HUES6 (cell line): ENCODE measurements at regions not wholly inside any gene's neighbourhood (a gene's known extent, or its start where the extent isn't known, plus 50 kb on each side); places are given as distances from the start of the nearest gene placed in this dataset.
"Not testable (repeated sequence)": the region's sequence is repeated elsewhere in the genome, so short reads cannot be mapped to it uniquely, and the experiment has no call there.

Source experiments
- H3K27ac ChIP-seq: 2 replicates; pipeline ENCODE4 v1.7.0; 2013; ENCODE audit warnings: low read depth, mild to moderate bottlenecking, low read length, inconsistent platforms
- H3K27me3 ChIP-seq: 2 replicates; pipeline ENCODE4 v1.6.1; 2013; ENCODE audit warnings: low read length; ENCODE audit not compliant: control insufficient read depth, insufficient read depth
- H3K36me3 ChIP-seq: 2 replicates; pipeline ENCODE4 v1.6.1; 2013; ENCODE audit warnings: low read length; ENCODE audit not compliant: control insufficient read depth, insufficient read depth
- H3K4me1 ChIP-seq: 2 replicates; pipeline ENCODE4 v1.6.1; 2013; ENCODE audit warnings: low read length; ENCODE audit not compliant: control insufficient read depth, insufficient read depth
- H3K4me3 ChIP-seq: 2 replicates; pipeline ENCODE4 v1.5.1; 2013; ENCODE audit warnings: low read depth, low read length
- H3K9ac ChIP-seq: one replicate; pipeline ENCODE4 v1.6.1; 2013; ENCODE audit warnings: mild to moderate bottlenecking, low read length
- H3K9me3 ChIP-seq: 2 replicates; pipeline ENCODE4 v1.6.1; 2013; ENCODE audit warnings: low read depth, low read length; ENCODE audit not compliant: control insufficient read depth, insufficient read depth

DNA sequence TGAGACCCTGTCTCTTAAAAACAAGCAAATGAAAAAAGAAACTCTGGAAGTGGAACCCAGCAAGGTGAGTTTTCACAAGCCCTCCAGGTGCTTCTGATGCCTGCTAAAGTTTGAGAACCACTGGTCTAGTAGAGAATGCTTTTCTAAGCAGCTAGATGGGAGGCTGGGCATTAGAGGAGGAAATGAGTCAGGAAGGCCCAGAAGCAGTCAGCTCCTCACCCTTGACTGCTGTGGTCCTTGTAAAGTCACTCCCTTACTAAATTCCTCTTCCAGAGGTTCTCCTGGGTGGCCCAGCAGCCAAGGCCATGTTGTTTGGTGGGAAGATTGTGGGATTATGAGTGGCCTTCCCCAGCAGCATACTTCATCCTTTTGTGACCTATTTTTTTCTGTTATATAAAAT, 52.0 kb upstream of the FYN start:
- H3K36me3 ChIP-seq = no peaks in the 10 kb centered on the region
- no peak overlapping the region for H3K27ac ChIP-seq

DNA sequence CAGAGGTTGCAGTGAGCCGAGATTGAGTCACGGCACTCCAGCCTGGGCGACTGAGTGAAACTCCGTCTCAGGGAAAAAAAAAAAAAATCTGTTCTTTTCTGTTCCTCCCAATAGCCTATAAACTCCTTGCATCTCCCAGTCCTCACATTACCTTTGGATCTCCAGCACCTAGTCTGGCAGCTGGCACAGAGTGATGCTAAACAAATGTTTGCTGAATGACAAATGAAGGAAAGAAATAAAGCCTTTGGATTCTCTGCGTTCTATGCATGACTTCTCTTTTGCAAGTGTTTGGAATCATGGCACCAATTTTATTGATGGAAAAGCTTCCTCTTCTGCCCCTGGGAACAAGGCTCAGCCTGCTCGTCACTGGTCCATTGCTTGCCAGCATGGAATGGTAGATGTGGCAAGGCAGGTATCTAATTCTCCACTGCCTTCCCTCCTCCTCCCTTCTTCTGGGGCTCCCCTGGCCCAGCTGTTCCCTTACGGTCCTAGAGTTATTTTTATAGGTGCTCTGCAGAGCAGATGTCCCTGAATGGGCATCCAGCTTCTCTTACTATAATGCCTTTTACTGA, 53.6 kb upstream of the FYN start:
- Histone ChIP-seq H3K9me3 (no peaks in the 10 kb centered on the region), H3K36me3 (no peaks in the 10 kb centered on the region), H3K27me3 (no peaks in the 10 kb centered on the region), H3K4me1 (peaks cover 28% of the 10 kb centered on the region), H3K9ac (no peak overlapping the region), H3K27ac (no peak overlapping the region), H3K4me3 (no peak overlapping the region)

More for the DNA sequence above, 52.0 kb upstream of the FYN start:
- Histone ChIP-seq H3K9ac (no peak overlapping the region), H3K4me3 (no peak overlapping the region), H3K27me3 (no peaks in the 10 kb centered on the region), H3K4me1 (peaks cover 43% of the 10 kb centered on the region), H3K9me3 (no peaks in the 10 kb centered on the region)

DNA sequence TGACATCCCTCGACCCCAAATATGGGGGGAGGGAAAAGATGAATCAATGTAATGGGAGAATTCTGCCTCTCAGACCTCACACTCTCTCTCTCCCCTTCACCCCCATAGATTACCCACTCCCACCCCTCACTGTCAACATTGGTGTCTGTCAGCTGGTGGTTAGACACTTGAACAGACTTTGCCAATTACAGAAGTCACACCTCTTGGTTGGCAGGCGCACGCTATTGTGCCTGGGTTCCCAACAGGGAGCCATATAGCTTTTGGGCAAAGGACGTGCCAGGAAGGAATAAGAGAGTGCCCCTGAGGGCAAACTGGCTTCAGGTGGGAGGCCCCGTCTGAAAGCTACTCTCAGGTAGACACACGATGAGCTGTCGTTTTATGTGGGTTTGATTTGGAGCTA, 54.1 kb upstream of the FYN start:
- Histone ChIP-seq H3K27ac (no peak overlapping the region), H3K36me3 (no peaks in the 10 kb centered on the region), H3K4me3 (no peak overlapping the region), H3K4me1 (peaks cover 24% of the 10 kb centered on the region), H3K27me3 (no peaks in the 10 kb centered on the region), H3K9me3 (0 out of 2 replicates have a peak, but pooled peaks cover 2% of the 10 kb centered on the region), H3K9ac (no peak overlapping the region)

DNA sequence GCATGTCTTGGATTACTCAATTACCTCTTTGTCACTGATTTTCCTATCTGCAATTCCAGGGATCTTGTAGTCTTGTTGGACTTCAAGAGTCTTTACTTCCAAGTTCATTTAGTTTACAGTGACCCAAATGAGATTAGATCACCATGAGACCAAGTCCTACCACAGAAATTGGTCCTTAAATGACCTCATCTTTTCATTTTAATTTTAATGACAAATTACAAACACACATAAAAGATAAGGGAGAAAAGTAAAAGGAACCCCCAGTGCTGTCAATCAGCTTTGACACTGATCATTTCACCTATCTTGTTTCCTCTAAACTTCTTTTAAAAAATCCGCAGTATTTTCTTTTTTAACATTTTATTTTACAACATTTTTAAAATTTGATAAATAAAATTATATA, 54.9 kb upstream of the FYN start:
- Histone ChIP-seq H3K4me1 (peaks cover 15% of the 10 kb centered on the region), H3K9ac (no peak overlapping the region), H3K27ac (no peak overlapping the region), H3K27me3 (no peaks in the 10 kb centered on the region), H3K4me3 (no peak overlapping the region), H3K9me3 (0 out of 2 replicates have a peak, but pooled peaks cover 2% of the 10 kb centered on the region), H3K36me3 (no peaks in the 10 kb centered on the region)

DNA sequence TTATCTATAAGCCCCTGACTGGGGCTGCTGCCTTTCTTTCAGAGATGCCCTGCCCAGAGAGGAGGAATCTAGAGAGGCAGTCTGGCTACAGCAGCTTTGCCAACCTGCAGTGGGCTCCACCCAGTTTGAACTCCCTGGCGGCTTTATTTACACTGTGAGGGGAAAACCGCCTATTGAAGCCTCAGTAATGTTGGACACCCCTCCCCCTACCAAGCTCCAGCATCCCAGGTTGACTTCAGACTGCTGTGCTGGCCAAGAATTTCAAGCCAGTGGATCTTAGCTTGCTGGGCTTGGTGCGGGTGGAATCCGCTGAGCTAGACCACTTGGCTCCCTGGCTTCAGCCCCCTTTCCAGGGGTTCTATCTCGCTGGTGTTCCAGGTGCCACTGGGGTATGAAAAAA, 61.4 kb upstream of the FYN start:
- not testable (repeated sequence) for H3K4me3 ChIP-seq, H3K9me3 ChIP-seq, H3K27me3 ChIP-seq, H3K36me3 ChIP-seq, H3K4me1 ChIP-seq, H3K27ac ChIP-seq, H3K9ac ChIP-seq

DNA sequence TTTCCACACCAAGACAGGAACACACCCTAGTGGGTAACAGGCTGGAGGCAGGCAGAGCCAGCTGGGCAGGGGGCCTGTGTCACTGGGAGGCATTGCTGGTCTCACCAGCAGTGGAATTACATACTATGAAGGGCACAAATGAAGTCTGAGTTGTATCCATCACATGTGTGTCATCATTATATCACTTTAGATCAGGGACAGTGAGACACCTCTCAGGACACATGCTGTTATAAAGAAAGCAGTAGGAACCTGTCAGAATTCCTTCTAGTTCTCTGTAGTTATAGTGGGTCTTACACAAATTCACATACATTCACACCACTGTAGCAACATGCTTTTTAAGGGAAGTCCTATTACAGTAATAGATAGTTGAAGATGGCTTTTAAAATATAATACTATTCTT, 63.5 kb upstream of the FYN start:
- H3K27ac ChIP-seq = no peak overlapping the region
- peaks cover 8% of the 10 kb centered on the region; the same call in 1 of the 2 replicates for H3K4me1 ChIP-seq
- H3K36me3 ChIP-seq = no peaks in the 10 kb centered on the region
- peaks cover 9% of the 10 kb centered on the region for H3K9me3 ChIP-seq
- no peak overlapping the region for H3K9ac ChIP-seq
- no peaks in the 10 kb centered on the region for H3K27me3 ChIP-seq
- no peak overlapping the region for H3K4me3 ChIP-seq

DNA sequence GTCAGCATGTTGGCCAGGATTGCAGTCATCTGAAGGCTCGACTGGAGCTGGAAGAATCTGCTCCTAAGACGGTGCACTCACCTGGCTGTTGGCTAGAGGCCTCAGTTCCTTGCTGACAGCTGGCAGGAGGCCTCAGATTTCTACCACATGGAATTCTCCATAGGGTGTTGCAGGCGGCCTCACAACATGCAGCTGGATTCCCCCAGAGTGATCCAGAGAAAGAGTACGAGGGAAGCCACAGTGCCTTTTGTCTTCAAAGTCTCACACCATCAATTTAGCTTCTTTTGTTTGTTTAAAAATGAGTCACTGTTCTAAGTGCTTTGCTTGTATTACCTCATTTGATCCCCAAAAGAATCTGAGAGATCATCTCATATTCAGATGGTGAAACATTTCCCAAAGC, 65.5 kb upstream of the FYN start:
- H3K9me3 ChIP-seq = peaks cover 14% of the 10 kb centered on the region
- no peak overlapping the region for H3K27ac ChIP-seq
- no peak overlapping the region for H3K4me3 ChIP-seq
- H3K36me3 ChIP-seq = no peaks in the 10 kb centered on the region
- H3K9ac ChIP-seq = no peak overlapping the region
- H3K4me1 ChIP-seq = peaks cover 8% of the 10 kb centered on the region; the same call in 1 of the 2 replicates
- no peaks in the 10 kb centered on the region for H3K27me3 ChIP-seq

DNA sequence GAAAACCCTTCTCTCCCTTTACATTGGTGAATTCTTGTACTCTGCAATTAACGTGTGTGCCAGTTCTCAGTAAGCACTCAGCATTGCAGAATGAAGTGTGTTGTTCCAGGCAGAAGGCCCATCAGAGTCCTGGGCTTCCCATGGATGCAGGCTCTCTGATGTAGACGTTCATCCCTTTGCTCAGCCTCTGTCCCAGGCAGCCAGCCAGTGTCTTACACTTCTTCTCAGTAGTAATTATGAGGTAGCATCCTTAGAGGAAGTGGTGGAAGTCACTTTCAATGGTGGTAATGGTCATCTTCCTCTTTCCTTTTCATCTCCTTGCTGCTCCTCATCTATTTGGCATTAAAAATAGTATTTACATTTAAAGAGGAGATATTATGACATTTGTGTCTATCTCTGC, 66.7 kb upstream of the FYN start:
- no peaks in the 10 kb centered on the region for H3K27me3 ChIP-seq
- H3K4me3 ChIP-seq = no peak overlapping the region
- H3K9ac ChIP-seq = no peak overlapping the region
- H3K36me3 ChIP-seq = no peaks in the 10 kb centered on the region
- no peak overlapping the region for H3K27ac ChIP-seq
- peaks cover 14% of the 10 kb centered on the region for H3K9me3 ChIP-seq
- peaks cover under 1% of the 10 kb centered on the region; the same call in 1 of the 2 replicates for H3K4me1 ChIP-seq

DNA sequence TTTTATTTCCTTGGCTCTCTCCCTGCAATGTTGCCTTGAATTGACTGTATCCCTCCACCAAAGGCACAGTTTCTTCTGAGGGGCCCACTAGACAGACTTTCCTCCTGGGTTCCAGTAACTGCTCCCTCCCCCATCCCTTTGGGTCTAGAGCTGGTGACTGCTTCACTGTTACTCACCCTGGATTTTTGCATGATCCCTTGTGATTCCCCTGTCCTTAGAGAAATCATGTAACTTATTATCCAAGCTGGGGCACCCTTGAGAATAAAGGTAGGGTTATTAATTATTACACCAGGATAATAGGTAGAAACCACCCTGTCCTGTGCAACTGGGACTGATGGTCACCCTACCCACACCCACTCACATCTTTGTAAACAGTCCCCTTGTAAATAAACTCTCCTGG, 67.5 kb upstream of the FYN start:
- no peaks in the 10 kb centered on the region; the same call in 1 of the 2 replicates for H3K4me1 ChIP-seq
- H3K27ac ChIP-seq = no peak overlapping the region
- peaks cover 14% of the 10 kb centered on the region for H3K9me3 ChIP-seq
- H3K4me3 ChIP-seq = no peak overlapping the region
- no peaks in the 10 kb centered on the region for H3K36me3 ChIP-seq
- no peak overlapping the region for H3K9ac ChIP-seq
- H3K27me3 ChIP-seq = no peaks in the 10 kb centered on the region

DNA sequence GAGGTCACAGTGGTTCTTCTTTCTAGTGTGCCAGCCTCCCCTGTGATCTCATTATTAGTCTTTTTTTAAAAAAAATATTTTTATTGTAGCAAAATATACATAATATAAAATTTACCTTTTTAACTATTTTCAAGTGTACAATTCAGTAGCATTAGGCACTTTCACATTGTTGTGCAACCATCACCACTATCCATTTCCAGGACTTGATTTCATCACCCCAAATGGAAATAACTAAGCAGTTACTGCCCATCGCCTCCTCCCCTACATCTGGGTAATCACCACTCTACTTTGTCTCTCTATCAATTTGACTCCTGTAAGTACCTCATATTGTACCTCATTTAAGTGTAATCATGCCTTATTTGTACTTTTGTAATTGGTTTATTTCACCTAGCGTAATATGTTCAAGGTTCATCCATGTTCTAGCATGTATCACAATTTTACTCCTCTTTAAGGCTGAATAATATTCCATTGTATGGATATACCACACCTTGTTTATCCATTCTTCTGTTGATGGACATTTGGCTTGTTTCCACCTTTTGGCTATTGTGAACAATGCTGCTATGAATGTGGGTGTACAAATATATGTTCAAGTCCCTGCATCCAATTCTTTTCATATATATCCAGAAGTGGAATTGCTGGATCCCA, 68.6 kb upstream of the FYN start:
- Histone ChIP-seq H3K36me3 (no peaks in the 10 kb centered on the region), H3K27ac (no peak overlapping the region)

DNA sequence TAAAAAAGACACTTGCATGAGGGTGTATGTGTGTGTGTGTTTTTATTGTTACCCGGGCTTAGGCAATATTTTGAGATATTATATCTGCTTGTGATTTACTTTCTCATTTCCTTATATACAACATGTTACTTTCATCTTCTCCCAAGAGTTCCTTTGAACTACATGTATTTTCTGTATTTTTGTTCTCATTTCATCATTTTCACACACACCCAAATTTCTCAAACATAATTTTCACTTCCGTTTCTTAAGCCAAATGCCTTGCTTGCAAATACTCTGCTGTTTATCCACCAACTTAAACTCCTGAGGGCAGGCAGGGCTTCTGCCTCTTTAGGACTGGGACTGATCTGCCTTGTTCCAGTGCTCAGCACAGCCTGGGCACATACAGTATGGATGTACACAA, 69.3 kb upstream of the FYN start:
- Histone ChIP-seq H3K4me3 (no peak overlapping the region), H3K27me3 (no peaks in the 10 kb centered on the region), H3K9ac (no peak overlapping the region), H3K4me1 (no peaks in the 10 kb centered on the region), H3K9me3 (peaks cover 14% of the 10 kb centered on the region), H3K27ac (no peak overlapping the region), H3K36me3 (no peaks in the 10 kb centered on the region)

More for the DNA sequence above, 68.6 kb upstream of the FYN start:
- H3K9me3 ChIP-seq = peaks cover 14% of the 10 kb centered on the region
- H3K9ac ChIP-seq = no peak overlapping the region
- H3K27me3 ChIP-seq = no peaks in the 10 kb centered on the region
- no peaks in the 10 kb centered on the region; the same call in 1 of the 2 replicates for H3K4me1 ChIP-seq
- H3K4me3 ChIP-seq = no peak overlapping the region
